Stimulated activated CD4-positive, alpha-beta T cell treated with anti-CD3 and anti-CD28 coated beads, Interleukin-1b, Interleukin-23, amount 100 ng/mL, for 48 hours (primary cell): ENCODE measurements at regions not wholly inside any gene's neighbourhood (a gene's known extent, or its start where the extent isn't known, plus 50 kb on each side); places are given as distances from the start of the nearest gene placed in this dataset.
A peak's percentile ranks its signal among the peaks of the same experiment; 100 is the strongest.
"Not testable (repeated sequence)": the region's sequence is repeated elsewhere in the genome, so short reads cannot be mapped to it uniquely, and the experiment has no call there.

ENCODE experiments used
- DNase-seq: peaks from one replicate; pipeline ENCODE4 v3.0.0-alpha.2; 2020

DNA sequence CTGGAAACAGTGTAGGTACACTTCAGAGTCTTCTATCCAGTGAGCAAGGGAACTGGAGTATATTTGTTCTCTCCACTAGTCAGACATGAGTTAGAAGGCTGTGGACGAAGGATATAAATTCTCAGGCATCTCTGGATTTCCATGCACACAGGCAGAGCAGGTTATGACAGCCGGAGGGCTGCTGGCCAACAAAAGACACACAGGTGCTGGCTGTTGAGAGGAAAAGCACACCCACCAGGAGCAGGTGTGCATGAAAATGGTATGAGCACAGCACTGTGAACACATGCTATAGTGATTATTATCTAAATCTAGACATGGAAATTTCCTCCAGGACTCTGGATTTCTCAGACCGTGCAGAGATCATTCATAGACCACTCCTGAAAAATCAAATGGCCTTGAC lies 444.7 kb upstream of the RPS6KA3 start:
- no peak for DNase-seq

DNA sequence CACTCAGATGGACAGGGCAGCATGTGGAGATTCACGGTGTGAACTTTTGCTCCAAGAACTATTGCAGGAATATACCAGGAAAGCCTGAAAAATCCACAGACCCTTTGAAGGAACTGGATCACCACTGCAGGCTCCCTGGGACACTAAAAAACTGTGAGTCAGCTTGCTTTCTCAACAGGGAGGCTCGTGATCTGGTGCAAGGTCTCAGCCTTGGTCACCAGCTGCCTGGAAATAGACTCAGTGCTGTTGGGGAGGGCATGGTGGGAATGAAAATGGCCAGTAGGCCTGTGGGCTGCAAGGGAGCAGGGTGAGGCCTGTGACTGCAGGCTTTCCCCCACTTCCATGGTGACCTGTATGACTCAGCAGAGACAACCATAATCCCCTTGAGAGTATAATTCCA lies 426.4 kb upstream of the RPS6KA3 start:
- DNase-seq: no peak

DNA sequence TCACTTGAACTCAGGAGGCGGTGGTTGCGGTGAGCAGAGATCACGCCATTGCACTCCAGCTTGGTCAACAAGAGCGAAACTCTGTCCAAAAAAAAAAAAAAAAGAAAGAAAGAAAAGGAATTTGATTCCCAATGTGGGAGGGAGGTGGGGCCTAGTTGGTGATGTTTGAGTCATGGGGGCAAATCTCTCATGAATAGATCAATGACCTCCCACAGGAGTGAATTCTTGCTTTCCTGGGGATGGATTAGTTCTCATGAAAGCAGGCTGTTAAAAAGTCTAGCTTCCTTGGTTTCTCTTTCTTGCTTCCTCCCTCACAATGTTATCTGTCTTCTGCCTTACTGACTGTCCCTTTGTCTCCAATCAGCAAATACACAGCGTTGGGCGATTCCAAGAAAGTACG lies 419.5 kb upstream of the RPS6KA3 start:
- no peak for DNase-seq

DNA sequence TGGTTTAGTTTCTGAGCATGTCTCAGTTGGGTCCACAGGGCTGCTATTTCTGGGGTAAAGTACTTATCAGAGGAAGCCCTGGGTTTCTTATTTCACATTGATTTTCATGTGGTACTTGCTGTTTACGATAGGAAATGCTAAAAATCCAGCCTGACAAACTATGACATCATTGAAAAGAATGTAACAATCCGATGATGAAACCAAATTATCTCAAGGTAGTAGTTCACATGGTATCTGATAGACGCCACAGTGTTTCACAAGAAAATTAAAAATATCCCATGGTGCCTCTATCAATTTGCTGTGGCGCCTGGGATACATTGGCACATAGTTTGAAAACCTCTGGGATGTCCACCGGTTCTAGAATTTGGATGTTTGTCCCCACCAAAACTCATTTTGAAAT lies 418.9 kb upstream of the RPS6KA3 start:
- no peak for DNase-seq

DNA sequence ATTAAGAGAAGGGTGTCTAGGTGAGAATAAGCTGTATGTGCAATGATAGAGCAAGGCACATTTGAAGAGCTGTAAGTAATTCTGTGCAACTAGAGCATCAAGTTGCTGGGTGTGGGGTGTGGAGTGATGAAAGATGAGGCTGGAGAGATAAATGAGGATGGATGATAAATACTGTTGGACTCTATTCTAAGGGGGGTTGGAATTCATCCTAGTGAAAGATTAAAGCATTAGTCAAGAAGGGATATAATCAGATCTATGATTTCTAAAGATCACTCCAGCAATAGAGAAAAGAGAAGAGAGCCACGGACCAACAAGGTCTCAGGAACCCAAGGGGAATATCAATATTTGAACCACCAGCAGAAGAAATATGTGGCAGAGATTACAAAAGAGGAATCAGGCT lies 415.0 kb upstream of the RPS6KA3 start:
- DNase-seq: no peak

DNA sequence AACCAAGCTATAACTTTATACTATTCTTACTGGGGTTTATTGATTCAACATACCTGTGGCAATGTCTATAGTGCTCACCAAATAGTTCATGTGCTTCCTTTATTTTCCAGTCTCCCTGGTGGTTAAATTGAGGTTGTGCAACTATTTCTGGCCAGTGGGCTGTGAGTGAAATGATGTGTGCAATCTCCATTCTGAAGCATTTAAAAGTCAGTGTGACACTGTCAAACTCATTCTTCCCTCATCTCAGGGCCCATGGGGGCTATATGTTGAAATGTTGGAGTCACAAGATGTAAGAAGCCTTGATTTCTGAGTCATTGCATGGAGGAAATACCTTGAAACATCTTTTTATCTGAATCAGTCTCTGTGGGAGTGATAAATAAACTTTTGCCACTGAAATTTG lies 414.3 kb upstream of the RPS6KA3 start:
- no peak for DNase-seq

DNA sequence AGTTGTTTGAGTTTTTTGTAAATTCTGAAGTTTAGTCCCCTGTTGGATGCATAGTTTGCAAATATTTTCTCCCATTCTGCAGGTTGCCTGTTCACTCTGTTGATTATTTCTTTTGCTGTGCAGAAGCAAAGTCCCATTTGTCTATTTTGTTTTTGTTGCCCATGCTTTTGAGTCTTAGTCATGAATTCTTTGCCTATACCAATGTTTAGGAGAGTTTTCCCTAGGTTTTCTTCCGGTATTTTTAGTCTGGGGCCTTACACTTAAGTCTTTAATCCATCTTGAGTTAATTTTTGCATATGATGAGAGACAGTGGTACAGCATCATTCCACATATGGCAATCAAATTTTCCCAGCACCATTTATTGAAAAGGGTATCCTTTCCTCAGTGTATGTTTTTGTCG lies 405.8 kb upstream of the RPS6KA3 start:
- DNase-seq: no peak

DNA sequence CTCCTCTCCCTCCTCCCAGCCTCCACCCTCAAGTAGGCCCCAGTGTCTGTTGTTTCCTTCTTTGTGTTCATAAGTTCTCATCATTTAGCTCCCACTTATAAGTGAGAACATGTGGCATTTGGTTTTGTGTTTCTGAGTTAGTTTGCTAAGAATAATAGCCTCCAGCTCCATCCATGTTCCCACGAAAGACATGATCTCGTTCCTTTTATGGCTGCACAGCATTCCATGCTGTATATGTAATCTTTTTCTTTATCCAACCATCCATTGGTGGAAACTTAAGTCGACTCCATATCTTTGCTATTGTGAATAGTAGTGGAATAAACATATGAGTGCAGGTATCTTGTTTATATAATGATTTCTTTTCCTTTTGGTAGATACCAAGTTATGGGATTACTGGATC lies 405.0 kb upstream of the RPS6KA3 start:
- DNase-seq: not testable (repeated sequence)

DNA sequence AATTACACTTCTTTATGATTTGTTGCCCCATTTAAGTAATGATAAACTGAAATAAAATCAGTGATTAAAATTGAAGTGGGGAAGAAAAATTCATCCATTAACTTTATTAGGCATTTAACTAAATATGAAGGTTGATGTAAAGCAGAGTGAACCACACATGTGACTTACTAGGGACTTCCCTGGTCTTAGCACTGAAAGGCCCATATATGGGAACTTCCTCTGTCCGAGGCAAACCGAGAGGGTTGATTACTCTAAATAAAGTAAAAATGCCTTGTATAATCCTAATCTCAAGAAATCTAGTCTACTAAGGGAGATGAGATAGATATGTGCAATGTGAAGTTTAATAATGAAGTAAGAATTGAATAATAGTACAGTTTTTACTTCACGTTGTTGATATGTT lies 403.9 kb upstream of the RPS6KA3 start:
- DNase-seq: no peak

DNA sequence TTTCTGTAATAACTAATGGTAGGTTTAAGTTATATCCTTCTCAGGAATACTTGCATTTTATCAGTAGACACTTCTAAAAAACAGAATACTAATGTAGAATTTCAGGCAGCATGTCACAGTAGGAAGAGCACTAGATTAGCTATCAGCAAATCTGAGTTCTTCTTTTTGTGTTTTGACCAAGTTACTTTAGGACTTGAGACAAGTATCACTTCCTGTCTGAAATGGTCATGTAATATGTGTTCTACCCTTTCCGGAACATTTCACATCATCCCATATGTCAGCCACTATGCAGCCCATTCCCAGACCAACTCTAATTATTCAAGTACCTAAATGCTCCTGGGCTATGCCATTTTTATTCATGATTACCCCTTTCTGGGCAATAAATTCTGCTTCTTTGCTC lies 401.8 kb upstream of the RPS6KA3 start:
- DNase-seq: no peak

DNA sequence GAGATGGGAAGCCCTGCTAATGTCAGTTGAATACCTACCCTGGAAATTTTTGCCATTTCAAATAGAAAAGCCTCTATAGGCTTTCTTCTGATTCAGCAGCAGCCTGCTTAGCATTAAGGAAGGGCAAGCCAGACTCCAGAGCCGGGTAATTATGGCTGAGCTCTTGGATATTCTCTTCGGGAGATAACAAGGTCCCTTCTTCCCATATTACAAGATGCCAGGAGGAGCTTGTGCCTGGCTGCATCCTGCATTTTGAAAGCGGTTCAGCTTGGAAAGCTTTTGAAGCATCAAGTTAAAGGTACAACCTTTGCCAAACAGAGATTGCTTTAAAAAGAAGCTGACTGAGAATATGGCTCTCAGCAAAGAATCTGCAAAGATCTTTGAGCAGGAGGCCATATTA lies 399.6 kb upstream of the RPS6KA3 start:
- DNase-seq: no peak

DNA sequence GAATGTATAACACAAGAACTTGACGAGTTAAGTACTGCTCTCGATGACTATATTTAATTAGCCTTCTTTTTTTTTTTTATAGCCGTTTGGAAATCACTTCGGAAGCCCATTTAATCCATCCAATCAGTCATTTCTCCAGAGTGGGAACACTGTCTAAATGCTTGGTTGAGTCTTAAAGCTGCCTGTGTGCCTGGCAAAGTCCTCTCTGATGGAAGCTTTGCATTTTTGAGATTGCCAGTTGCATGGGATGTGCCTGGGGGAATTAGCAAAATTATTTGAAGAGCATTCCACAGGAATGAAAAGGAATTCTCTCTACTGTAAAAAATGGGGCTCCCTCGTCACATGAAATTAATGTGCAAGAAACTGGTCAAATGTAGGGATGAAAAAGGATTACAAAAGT lies 398.8 kb upstream of the RPS6KA3 start:
- DNase-seq: no peak

DNA sequence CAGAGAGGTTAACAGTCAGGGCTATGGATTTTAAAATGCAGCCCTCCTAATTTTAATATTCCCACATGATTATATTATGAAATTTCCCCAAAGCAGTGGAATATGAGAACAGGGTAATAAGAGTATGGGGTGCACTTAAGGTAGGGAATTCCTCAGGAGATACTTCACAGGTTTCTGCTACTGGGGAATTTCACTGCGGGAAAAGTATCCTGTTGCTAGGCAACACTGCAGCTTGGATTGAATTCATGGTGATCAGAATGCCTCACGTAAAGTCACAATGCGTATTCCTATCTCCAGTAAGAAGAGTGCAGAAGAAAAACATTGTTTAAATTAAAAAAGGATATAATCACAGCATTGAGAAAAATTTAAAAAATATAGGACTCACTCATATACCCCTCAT lies 398.1 kb upstream of the RPS6KA3 start:
- no peak for DNase-seq

DNA sequence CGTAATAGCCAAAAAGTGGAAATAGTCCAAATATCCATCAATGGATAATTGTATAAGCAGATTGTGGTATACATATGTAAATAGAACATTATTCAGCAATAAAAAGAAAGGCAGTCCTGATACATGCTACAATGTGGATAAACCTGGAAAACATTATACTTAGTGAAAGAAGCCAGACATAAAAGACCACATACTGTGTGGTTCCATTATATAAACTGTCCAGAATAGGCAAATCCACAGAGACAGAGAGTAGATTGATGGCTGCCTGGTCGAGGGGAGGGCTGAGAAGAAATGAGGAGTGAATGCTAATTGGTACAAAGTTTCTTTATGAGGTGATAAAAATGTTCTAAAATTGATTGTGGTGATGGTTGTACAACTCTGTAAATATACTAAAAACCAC lies 397.4 kb upstream of the RPS6KA3 start:
- no peak for DNase-seq

DNA sequence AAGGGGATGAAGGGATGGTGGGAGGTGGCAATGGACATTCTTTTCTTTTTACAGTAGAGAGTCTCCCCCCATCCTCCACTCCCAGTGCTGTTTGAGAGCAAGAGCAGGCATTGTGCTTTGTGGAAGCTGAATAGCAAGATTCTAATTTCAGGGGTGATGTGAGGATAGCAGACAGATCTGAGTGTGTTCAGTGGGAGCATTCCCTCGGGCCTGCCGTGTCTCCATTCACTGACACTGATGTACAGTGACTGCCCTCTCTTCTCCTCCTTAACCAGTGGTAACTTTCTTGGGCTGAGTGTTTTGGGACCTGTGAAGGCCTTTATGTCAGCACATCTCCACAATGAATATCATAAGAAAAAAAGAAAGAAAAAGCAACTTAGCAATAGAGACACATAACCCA lies 396.6 kb upstream of the RPS6KA3 start:
- DNase-seq: no peak

DNA sequence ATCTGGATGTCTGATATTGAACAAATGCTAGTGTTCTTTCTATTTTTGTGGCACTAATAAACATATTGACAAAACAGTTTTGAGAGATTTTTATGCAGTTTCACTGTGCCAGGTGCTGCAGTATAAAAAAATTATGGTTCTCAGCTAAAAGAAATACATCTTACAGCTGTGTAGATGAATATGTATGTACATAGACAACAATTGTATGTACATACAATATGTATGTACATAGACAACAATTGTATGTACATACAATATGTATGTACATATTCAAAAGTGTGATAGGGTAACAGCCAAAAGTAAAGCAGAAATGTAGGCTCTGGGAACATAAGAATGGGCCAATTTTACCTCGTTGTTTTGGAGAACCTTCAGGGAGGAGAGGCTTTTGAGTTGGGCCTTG lies 390.0 kb upstream of the RPS6KA3 start:
- DNase-seq: no peak

DNA sequence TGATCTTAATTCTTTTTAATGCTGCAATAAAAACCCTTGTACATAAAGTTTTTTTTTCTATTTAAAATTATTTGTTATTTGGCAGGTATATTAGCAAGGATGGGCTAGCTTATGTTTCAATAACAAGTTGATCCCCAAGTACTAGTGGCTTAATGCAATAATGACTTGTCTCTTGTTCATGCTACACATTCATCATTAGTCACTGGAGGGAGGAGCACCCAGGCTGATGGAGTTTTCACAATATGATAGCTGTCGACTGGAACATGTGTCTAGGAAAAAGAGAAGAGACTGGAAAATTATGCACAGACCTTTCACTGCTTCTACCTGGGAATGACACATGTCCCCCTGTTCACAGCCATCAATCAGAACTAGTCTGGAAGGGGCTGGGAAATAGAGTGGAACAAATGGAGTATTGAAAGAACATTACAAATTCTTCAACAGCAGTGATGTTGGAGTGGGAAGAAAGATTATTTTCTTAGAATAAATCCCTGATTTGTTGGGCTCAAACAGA lies 387.9 kb upstream of the RPS6KA3 start:
- DNase-seq: no peak

DNA sequence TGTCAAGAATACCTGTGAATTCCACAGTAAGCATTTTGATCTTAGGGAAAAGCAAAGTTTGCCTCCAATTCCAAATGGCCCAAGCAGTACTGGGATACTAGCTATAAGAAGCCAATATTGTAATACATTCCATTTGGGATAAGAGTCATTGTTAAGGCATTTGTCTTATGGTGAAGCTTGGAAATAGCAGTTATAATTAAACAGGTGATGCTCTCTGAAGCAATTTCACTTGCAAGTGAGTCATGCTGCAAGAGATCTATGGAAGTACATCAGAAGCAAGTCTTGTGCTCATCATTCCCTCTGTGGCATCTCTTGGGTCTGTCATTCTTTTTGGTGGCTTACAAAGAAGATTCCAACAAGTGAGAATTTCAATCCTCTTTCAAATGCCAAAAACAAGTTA lies 386.4 kb upstream of the RPS6KA3 start:
- no peak for DNase-seq

DNA sequence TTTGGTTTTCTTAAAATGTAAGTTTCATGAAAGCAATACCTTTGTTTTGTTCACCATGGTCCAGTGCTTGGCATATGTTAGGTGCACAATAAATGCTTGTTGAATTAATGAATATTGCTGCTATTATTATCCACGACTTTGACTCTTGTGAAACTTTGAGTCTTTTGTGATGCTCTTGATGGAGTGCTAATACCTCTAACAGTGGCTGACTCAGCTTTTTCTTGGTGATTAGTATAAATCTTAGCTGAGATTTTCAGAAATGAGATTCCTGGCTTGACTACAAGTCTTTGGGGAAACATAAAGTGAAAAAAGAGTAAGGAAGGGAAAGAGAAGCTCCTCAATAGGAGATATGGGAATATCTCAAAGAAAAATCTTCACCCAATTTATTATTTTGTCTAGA lies 375.2 kb upstream of the RPS6KA3 start:
- DNase-seq: no peak

DNA sequence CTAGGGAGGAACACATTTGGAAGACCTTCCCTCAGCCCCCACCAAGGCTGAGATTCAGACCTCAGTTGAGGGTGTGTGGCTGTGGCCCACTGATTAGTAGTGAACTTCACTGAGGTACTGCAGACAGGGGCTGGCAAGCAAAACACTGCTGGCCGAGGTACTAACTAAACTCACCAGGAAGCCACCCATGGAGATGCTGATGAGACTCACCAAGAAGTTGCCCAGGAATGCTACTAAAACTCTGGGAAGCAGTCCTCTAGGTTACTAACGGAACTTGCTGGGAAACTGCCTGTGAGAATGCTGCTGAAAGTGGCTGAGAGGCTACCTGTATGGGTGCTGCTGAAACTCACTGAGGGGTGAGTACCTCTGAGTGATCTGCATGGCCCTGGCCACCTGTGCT lies 372.4 kb upstream of the RPS6KA3 start:
- DNase-seq: no peak

DNA sequence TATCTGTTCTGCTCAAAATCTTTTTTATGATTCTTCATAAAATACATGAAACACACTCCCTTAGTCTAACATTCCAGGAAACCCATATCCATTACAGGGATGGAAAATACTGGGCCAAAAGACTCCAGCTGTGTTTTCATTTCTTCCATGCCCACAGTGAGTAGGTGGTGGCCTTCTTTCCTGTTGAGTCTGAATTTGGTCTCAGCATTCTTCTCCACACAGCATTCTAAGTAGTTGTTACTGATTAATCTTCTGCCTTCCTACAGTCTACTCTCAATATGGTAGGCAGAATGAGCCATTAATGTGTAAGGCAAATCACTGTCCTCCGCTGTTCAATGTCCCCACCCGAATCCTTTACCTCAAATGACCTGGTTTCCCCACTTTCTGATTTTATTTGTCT lies 370.6 kb upstream of the RPS6KA3 start:
- DNase-seq: no peak

DNA sequence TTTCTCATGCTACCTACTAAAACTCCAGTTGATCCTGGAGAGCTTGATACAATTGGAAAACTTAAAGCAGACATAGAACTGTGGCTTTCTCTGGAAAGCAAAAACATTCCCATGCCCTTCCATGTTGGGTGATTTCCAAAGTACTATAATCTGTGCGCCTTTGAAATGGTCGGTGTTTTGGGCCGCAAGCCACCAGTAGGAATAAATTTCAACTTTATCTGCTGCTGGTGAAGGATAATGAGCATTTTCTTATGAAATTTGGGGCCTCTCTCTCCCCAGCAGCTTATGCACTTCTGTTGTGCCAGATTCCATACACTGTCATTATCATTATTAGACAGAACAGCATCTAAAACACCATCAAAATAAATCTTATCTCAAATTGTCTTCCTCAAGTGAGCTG lies 366.7 kb upstream of the RPS6KA3 start:
- DNase-seq: no peak

DNA sequence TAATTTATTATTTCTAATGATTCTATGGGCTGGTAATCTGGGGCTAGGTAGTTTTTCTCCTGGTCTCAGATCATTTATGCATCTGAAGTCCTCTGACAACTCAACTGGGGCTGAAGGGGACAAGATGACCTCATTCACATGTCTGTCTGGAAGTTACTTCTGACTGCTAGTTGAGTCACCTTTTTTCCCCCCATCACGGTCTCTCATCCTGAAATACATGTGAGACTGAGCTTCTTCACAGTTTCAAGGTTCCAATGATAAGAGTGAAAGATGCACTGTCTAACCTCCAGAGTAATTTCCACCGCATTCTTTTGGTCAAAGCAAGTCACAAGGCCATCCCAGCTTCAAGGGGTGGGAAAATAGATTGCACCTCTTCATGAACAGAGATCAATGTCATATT lies 356.7 kb upstream of the RPS6KA3 start:
- DNase-seq: peak; percentile 3

DNA sequence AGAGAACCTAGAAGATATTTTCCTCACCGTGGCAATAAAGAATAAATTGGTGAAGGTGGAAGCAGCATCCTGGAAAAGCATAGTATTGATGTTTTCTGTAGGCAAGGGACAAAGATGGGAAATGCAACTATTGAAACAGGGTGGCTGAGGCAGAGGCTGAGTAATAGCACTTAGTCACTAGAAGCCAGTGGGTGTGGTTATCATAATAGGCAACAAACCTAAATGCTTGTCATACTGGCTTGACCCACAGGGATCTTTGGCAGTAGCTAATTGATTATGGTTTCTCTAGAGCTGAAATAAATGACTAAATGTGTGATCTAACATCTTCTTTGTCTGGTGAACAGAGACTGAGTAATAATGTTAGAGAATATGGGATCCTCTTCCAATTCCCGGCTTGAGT lies 353.6 kb upstream of the RPS6KA3 start:
- DNase-seq: no peak

DNA sequence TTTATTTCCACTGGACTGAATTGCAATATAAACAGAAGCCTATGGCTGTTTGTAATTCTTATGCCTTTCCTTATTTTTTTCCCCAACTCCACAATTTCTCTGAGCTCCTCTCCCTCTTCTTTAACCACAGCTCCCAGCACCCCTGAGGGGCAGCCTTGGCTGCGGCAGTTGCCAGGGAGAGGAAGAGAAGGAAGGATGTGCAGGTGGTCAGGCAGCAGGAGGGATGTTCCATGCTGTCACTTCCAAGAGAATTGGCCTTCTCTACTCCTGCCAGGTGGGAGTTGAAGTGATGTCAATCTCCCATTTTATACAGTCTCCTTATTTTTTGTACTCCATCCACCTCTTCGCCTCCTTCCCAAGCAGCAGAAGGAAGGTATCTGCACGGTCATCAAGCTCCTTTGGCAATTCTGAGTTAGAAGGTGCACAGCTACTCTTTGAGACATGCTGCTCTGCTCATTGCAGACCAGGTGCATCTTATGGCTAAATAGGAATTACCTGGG lies 343.3 kb upstream of the RPS6KA3 start:
- DNase-seq: no peak

DNA sequence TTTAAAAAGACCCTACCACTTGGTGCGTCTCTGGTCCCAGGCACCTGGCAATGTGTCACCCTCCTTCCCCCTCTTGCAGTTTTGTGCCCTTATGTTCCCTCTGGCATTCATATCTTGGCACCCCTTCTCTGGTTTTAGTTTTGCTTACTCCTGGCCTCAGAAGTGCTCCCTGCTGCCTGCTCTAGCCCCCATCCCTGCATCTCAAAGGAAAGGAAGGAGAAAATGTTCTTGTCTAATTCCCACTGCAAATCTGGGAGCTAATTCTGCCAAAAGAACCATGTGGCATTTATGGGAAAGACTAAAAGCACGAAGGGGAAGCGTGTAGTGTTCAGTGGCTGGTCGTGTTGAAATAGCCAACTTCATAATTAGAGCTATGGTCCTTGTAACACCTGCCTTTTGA lies 340.1 kb upstream of the RPS6KA3 start:
- DNase-seq: no peak
